ENCODE measurements at regions not wholly inside any gene's neighbourhood (a gene's known extent, or its start where the extent isn't known, plus 50 kb on each side); places are given as distances from the start of the nearest gene placed in this dataset.
"Not testable (repeated sequence)": the region's sequence is repeated elsewhere in the genome, so short reads cannot be mapped to it uniquely, and the experiment has no call there.

DNA sequence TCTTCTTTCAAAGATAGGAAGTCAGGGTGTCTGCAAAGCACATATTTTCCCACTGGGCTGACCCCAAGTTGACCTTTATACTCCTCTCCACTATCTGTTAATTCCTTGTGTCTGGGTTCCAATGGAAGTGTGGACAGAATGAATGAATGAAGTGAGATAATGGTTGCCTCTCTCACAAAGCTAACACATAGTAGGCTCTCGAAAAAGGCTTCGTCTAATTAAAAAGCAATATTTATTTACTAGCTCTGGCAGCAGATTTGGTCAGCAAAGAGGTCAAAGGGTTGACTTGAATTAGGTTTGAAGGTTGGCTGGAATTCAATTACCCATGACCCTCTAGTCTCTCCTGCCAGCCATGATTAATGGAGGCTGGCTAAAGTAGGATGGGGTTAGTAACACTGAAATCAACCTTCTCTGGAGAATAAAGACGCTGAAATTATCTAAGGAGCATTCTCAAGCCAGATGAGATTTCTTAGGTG is 280.3 kb upstream of the KLF3 start:
- DNase-seq (ENCODE audit: low spot score): no peak

DNA sequence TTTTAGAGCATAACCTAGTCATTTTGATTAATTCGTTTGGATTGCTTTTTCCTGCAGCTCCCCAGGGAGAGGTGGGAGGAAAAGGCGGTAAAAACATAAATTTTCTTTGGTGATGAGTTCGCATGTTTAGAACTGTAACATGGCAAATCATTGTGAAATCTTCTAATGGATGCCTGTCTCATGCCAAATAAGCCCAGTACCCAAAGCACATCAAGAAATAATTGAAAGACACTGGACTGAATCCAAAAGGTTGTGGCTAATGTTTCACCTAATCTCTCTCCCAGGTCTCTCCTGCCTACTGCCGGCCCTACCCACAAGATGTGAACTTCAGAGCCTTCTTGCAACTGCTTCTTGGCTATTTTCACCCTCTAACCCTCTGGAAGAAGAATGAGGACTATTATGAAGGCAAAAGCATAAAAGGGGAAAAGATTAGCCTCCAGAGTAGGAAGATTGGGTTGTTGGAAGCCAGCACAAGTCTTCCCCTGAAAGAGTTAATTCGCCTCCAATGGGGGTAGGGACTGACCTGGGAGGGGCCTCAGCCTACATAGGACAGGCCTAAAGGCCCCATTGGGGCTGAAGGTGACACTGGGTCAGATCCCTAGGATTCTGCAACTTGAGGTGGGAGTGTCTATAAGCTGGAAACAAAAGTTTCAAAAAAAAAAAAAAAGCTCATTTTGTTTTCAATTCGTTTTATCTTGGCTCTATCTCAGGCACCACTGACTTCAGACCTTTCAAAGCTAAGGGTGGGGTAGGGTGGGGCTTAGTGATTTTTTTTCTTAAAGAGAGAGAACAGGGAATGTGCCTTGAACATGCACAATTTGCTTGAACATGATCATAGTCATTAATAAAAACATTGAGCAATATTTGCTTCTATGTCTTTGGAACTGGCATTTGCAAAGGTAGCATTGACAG is 278.6 kb upstream of the KLF3 start:
- no peak for DNase-seq (ENCODE audit: low spot score)

DNA sequence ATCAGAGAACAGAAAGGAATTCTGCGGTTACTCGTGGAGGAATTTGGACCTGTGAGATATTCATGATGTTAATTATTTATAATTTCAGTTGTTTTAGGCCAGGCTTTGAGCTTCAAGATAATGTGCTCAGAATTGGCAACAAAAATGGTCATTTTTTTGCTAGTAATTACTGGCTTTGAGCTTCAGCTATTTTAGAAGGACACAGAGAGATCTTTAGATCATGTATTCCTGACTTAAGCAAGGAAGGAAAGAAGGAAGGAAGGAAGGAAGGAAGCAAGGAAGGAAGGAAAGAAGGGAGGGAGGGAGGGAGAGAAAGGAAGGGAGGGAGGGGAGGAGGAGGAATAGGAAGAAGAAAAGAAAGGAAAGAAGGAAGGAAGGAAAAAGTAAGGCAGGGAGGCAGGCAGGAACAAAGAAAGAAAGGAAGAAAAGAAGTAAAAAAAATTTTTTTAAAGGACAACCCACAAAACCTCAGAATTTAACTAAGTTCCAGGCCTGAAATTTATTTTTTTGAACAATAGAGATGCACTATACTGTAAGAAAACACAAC is 277.9 kb upstream of the KLF3 start:
- no peak for DNase-seq (ENCODE audit: low spot score)

DNA sequence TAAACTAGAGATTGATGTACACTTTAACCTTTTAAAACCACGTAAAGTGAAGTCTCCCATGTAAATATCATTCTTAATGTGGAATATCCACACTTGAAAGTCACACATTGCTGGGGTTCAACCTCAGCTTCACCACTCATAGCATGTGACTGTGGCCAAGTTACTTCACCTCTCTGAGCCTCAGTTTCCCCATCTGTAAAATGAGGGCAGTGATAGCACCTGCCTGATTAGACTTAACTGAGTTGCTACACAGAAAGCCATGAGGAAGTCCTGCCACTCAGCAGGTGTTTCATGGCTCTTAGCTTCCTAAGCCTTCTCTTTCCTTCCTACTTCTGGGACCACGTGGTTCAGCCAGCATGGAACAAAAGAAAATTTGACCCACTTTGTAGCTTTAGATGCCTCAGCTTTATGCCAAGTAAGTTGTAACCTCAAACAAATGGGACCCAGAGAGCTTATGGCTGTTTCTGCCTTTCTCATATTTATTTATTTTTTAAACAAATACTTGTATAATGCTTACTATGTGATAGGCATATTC is 277.3 kb upstream of the KLF3 start:
- no peak for DNase-seq (ENCODE audit: low spot score)

DNA sequence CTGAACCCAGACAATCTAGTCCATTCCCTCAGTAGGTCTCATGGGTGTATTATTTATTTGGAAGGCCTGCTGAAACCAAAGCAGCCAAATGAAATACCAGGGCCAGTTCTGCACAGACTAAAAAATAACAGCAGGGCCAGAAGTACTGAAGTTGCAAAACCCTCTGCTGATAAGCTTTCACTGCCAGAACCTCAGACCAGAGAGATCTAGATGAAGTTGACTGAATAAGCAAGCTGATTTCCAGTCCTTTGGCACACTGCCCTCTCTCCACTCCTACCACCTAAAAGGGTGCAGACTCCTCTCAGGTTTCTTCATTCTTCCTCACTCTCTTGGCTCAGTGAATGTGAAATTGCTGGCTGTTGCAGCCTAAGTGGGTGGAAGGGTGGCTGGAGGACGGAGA is 276.7 kb upstream of the KLF3 start:
- no peak for DNase-seq (ENCODE audit: low spot score)

DNA sequence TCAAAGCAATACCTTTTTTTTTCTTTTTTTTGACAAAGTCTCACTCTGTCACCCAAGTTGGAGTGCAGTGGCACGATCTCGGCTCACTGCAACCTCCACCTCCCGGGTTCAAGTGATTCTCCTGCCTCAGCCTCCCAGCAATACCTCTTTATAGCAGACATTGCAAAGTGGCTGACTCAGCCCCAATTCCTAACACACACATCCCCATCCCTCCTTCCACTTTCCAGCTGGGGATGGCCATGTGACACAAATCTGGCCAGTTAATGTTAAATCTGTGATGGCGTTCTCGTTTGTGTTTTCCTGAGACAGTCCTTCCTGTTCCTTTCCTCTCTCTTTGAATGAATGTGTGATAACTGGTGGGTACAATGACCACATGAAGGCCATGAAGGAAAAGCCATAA is 276.2 kb upstream of the KLF3 start:
- DNase-seq (ENCODE audit: low spot score): no peak

DNA sequence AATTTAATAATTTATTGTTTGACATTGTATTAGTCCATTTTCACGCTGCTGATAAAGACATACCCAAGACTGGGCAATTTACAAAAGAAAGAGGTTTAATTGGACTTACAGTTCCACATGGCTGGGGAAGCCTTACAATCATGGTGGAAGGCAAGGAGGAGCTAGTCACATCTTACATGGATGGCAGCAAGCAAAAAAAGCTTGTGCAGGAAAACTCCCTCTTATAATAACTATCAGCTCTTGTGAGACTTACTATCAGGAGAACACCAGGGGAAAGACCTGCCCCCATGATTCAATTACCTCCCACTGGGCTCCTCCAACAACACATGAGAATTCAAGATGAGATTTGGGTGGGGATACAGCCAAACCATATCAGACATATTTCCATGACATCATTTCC is 275.1 kb upstream of the KLF3 start:
- DNase-seq (ENCODE audit: low spot score): not testable (repeated sequence)

DNA sequence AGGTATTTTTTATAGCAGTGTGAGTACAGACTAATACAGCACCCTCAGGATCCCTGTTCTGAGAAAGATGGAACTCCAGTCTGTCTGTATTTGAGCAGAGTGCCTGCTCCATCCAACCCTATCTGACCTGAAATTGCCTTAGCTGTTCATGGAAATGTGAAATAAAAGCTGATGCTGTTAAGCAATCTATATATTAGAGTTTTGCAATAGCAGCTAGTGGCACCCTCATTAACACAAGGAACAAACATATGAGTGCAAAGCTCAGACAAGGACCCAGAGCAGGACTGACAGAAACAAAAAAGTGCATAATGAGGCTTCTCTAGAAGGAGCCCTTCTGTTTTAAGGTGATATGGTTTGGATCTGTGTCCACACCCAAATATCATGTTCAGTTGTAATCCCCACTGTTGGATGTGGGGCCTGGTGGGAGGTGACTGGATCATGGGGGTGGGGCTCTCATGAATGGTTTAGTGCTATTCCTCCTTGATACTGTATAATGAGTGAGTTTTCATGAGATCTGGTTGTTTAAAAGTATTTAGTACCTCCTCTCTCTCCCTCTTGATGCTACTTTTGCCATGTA is 272.9 kb upstream of the KLF3 start:
- DNase-seq (ENCODE audit: low spot score): no peak

DNA sequence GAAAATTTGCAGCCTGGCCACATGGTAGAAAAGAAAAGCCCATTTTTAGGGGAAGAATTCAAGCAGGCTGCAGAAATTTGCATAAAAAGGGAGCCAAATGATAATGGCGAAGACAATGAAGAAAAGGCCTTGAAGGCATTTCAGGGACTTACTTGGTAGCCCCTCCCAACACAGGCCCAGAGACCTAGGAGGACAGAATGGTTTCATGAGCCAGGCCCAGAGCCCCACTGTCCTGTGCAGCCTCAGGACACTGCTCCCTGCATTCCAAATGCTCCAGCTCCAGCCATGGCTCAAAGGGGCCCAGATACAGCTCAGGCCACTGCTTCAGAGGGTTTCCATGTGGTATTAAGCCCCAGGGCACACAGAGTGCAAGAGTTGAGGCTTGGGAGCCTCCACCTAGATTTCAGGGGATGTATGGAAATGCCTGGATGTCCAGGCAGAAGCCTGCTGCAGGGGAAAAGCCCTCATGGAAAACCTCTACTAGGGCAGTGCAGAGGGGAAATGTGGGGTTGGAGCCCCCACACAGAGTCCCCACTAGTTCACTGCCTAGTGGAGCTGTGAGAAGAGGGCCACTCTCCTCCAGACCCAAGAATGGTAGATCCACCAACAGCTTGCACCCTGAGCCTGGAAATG is 271.7 kb upstream of the KLF3 start:
- DNase-seq (ENCODE audit: low spot score): no peak

DNA sequence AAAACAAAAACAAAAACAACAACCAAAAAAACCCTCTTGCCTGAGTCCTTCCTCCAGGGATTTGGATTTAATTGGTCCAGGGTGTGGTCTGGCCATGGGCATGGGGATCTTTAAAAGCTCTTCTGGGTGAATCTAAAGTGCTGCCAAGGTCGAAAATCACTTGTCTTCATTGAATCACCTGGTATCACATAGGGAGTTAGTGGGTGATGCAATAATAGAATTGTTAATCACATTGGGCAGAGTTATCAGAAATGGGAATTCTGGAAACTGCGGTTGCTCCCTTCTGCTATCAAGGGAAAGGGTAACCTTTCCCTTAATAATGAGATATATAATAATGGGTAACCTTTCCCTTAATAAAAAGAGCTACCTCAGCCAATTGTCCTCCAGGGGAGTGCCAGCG is 267.9 kb upstream of the KLF3 start:
- no peak for DNase-seq (ENCODE audit: low spot score)

DNA sequence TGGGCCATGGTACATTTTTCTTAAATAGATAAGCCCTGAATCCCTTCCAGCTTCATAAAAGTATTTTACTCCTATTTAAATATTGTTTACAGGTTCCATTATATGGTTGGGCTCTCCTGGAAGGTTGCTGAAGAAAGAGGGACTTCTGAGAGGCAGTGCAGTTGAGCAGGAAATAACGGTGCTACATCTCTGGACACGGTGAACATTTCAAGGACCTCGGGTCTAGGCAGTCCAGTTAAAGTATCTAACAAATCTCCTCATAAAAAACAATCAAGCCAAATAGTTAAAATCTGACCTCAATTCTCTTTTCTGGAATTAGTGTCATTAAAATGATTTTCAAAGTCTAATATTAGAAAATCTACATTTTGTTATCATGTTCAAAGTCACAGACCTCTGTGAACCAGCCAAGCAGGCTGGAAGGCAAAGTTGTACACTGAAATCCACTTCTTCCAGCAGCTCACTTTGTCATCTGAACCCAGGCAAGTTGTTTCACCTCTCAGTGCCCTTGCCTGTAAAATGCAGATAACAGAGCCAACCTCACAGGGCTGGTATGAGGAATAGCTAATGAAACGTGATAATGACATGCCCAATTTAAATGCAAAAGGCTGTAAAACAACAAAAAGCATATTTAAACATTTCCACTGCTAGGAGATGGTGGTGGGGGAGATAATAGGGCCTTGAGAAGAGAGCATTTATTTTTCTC is 267.0 kb upstream of the KLF3 start:
- DNase-seq (ENCODE audit: low spot score): no peak

DNA sequence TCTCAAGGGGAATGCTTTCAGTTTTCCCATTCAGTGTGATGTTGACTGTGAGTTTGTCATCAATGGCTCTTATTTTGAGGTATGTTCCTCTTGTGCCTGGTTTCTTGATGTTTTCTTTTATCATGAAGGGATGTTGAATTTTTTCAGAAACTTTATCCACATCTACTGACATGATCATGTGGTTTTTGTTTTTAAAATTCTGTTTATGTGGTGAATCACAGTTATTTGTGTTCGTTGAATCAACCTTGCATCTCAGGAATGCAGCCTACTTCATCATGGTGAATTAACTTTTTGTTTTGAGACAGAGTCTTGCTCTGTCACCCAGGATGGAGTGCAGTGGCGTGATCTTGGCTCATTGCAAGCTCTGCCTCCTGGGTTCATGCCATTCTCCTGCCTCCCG is 263.1 kb upstream of the KLF3 start:
- DNase-seq (ENCODE audit: low spot score): no peak

DNA sequence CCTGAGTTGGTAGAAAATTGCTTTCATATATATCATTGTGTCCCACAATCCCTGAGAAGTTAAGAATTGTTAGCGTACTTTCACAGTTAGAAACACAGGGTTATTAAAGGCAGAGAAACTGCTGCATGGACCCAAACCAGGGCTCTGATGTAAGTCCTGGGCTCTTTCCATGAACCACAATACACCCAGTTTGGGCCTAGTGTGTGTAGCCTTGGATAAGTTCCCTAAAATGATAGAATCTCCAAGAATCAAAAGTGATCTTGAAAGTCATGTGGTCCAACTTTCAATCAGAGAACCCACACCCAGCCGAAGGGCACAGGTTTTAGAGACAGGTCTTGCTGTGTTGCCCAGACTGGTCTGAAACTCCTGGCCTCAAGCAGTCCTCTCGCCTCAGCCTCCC is 257.8 kb upstream of the KLF3 start:
- no peak for DNase-seq (ENCODE audit: low spot score)

DNA sequence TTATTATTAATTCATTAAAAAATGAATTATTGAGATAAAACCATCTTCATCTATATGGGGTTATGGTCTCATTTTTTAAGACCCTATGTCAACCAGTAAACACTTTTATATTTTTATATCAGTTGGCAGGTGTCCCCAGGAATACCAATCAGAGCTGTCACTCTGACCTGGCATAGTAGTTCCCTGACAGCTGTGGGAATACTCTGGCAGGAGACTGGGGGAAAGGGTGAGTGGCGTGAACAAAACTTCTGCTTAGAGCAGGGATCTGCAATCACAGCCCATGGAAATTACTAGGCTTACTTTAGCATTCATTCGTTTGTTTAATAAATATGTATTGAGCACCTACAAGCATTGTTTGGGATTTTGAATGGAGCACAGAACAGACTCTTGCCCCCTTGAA is 254.1 kb upstream of the KLF3 start:
- no peak for DNase-seq (ENCODE audit: low spot score)

DNA sequence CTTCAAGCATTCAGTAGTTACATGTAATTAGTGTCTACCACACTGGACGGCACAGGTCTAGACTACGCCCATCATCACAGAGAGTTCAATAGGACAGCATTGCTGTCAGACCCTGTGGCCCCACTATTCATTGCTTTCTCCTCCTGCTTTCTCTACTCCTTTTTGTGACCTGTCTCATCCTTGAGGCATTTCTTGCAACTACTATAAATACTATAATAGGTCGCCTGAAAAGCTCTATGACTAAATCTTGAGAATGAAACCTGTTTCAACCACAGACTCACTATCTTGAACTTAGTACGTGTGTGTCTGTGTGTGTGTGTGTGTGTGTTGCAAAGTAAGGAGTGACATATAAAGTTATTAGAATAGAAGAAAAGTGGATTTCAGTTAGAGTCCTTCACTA is 252.9 kb upstream of the KLF3 start:
- peak; percentile 38 for DNase-seq (ENCODE audit: low spot score)

DNA sequence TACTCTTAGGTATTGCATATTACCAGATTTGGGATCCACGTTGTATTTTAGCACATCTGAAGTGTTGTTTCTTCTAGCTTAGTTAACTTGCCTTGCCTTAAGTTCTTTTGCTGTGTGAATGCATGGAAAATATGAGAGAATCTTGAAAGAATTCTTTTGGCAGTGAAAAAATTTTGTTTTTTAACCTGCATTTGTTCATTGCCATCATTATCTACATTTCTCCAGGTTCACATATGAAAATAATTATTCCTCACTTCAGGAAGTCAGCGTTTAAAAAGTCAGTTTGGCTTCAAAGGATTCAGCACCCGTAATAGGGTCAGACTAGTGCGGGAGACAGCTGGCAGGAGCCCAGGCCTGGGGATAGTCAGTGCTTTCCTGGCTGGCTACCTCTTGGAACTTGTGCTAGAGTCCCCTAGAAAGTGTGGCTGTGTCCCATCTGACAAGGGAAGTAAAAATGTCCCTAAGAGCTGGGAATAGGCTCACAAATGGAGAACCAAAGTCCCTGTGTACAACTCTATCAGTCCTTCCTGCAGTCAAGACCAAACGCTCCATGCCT is 251.9 kb upstream of the KLF3 start:
- no peak for DNase-seq (ENCODE audit: low spot score)

DNA sequence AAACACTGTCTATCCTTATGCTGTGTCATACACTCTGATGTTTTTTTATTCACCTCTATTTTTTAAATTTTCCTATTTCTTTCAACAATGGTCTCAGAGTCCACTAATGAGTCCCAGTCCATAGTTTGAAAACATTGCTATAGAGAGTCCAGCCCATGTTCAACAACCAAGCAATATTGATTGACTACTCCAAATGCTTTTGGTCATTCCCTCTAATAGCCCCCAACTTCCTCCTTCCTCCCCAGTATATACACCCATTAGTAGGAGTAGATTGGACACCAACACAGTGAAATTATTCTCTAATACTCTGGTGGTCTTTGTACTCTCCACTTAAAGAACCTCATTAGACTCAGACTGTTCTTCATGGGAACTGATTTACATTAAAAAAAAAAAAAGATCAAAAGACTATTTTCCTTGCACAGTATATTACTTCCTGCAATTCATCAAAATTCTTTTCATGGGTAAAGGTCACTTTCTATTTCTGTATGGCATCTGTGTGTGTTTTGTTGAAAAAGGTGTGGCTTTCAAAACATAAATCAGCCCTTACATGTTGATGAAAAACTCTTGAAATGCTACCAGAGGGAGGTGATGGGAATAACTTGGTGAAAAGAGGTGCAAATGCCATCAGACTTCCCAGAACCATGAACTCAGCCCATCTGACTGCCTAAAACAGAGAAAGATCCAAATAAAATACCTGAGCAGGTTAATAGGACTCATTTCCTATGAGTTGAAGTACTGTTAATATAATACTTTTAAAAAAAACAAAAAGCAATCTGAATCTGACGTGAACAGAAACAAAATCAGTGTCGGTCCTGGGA is 250.3 kb upstream of the KLF3 start:
- DNase-seq (ENCODE audit: low spot score): no peak

DNA sequence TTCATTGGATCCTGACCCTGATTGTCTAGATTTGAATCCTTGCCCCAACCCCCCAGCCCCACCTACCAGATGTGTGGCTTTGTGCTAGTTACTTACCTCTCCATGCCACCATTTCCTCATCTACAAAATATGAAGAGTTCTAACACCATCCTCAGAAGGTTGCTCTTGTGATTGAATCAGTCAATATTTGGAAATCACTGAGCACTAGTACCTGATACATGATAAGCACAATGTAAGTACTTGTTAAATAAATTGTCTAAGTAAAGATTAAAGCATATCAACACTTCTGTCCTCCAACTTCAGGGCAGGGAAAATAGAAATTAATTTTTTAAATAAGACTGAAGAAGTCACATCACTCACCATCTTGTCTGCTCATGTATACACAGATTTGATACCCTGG is 249.6 kb upstream of the KLF3 start:
- no peak for DNase-seq (ENCODE audit: low spot score)

DNA sequence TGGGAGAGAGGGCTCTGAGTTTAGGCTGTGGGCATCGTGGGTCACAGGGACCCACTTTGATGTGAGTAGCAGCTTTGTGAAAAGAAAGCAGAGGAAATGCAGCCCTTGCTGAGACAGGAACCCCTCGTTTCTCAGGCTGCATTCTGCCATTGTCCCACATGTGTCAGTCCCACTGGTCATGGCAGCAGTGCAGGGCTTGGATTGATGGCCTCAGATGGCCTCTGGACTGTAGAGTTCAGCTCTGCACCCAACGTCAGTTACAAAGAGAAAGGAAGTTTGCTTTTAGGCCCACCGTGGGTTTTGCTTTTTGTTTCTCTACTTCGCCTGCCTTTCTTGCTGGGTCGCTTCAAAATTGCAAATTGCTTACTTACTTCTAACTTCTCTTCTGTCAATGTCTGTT is 248.3 kb upstream of the KLF3 start:
- DNase-seq (ENCODE audit: low spot score): no peak

DNA sequence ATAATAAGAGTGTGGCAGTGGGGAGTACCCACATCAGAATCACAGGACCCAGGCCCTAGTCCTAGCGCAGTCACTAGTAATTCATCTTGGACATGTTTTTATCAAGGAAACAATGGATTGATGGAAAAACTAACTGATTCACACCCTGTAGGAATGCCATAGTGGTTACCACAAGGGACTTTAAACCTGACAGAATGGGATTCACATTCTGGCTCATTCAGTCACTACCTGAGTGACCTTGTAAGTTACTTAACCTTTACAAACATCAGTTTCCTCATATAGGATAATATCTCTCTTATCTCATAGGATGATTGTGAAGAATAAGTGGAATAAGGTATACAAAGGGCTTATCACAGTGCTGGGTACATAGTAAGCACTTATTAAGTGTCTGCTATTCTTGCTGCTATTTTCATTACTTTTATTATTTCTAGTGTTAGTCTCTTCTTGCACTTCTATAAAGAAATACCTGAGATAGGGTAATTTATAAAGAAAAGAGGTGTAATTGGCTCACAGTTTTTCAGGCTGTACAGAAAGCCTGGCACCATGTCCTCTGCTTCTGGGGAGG is 247.5 kb upstream of the KLF3 start:
- DNase-seq (ENCODE audit: low spot score): no peak

DNA sequence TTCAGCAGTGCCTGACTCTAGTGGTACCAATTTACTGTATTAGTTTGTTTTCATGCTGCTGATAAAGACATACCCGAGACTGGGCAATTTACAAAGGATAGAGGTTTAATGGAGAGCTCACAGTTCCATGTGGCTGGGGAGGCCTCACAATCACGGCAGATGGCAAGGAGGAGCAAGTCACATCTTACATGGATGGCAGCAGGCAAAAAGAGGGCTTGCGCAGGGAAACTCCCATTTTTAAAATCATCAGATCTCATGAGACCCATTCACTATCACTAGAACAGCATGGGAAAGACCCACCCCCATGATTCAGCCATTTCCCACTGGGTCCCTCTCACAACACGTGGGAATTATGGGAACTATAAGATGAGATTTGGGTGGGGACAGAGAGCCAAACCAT is 243.7 kb upstream of the KLF3 start:
- DNase-seq (ENCODE audit: low spot score): not testable (repeated sequence)

Data from activated CD4-positive, alpha-beta T cell treated with anti-CD3 and anti-CD28 coated beads, Interleukin-2, Interleukin-4, amounts not matched to agents 100 ng/mL and 50 ng/mL, durations not matched to agents 16 hours and 8 hours (primary cell).